SK-N-MC (cell line): ENCODE measurements at regions not wholly inside any gene's neighbourhood (a gene's known extent, or its start where the extent isn't known, plus 50 kb on each side); places are given as distances from the start of the nearest gene placed in this dataset.
A peak's percentile ranks its signal among the peaks of the same experiment; 100 is the strongest.

ENCODE experiments used
- DNase-seq: peaks from one replicate; pipeline ENCODE4 v3.0.0-alpha.2; 2011; ENCODE audit warnings: low read depth, low spot score
- H3K27ac ChIP-seq: fragments of 200-600 bp; sonication (generic); 2 replicates; pipeline ENCODE4 v1.5.1; 2016; ENCODE audit warnings: mixed run types
- H3K36me3 ChIP-seq: fragments of 200-600 bp; sonication (generic); 2 replicates; pipeline ENCODE4 v1.6.1; 2017; ENCODE audit warnings: antibody characterized with exemption, low read length, mixed read lengths; ENCODE audit not compliant: insufficient read depth
- H3K4me3 ChIP-seq: fragments of 200-600 bp; sonication (generic); 2 replicates; pipeline ENCODE4 v1.5.1; 2016
- H3K9ac ChIP-seq: fragments of 200-600 bp; sonication (generic); 2 replicates; pipeline ENCODE4 v1.8.0; 2017; ENCODE audit warnings: mixed run types, mixed read lengths; ENCODE audit not compliant: insufficient read length
- H3K9me3 ChIP-seq: fragments of 200-600 bp; sonication (generic); 2 replicates; pipeline ENCODE4 v1.6.1; 2017; ENCODE audit warnings: low read depth, mild to moderate bottlenecking, antibody characterized with exemption, low read length, moderate library complexity, mixed read lengths
- EZH2 ChIP-seq: fragments of 200-600 bp; sonication (generic); IDR thresholded peaks from one replicate; pipeline ENCODE4 v1.6.1; 2017; ENCODE audit warnings: antibody characterized with exemption
- FOXP2 ChIP-seq: optimal IDR thresholded peaks from 2 replicates; pipeline ENCODE3; 2011; ENCODE audit warnings: mild to moderate bottlenecking, moderate library complexity; ENCODE audit not compliant: insufficient read depth; ENCODE audit errors: extremely low read length, control extremely low read depth
- POLR2AphosphoS5 ChIP-seq: IDR thresholded peaks from 2 replicates; pipeline ENCODE4 v1.6.1; 2012; ENCODE audit warnings: mild to moderate bottlenecking, low read depth, low read length, borderline replicate concordance

DNA sequence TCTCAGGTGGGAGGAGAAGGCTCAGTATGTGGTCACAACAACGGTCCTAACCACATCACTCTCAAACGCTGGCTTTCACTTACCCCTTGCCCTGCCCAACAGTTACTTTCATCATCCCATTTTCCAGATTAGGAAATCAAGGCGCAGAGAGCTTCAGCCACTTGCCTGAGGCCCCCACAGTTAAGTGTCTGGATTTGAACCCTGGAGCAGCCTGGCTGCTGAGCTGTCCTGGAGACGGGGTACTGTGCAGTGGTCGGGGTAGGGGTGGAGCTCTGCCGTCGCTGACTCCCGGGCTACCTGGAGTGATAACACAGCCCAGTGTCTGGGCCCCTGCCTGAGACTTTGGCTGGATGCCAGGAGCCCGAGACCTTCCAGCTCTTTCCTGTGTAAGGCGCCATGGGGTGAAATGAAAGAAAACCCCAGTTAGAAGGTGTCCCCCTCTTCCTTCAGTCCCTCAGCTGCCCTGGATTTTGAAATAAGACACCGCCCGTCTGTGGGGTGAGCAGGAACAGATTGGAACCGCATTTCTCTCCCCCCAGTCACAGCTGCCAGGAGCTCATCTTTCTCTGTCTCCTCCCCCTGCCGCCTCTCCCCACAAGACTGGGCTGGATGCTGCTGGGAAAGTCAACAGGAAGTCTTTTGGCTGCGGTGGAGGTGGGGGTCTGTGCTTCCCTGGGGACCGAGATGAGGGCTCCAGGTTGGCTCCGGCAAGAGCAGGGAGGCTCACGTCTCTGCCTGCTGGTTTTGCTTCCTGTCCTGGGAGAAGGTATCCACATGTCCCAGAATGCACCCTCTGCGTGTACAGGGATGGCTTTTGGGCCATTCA, 280.2 kb downstream of the SEC14L1 start:
- H3K9ac ChIP-seq = no peak overlapping the region
- TF ChIP-seq EZH2 = no peak
- peak; percentile 98 for TF ChIP-seq FOXP2
- H3K4me3 ChIP-seq = peak overlapping the region; percentile 66
- H3K27ac ChIP-seq = peak overlapping the region; percentile 51; the same call in 1 of the 2 replicates
- H3K9me3 ChIP-seq = no peaks in the 10 kb centered on the region
- DNase-seq = no peak
- no peaks in the 10 kb centered on the region for H3K36me3 ChIP-seq

DNA sequence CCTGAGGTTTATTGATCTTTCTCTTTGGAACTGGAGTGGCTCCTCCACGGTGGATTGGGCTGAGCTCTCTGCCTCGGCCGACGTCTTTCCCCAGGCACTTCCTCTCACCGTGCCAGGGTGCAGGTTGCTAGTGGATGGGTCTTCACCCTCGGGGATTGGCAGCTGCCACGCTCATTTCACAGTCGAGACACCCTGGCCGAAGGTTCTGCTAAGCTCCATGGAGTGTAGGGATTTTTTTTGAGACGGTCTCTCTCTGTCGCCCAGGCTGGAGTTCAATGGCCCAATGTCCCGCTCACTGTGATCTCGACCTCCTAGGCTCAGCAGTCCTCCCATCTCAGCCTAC, 280.8 kb downstream of the SEC14L1 start:
- H3K27ac ChIP-seq = peak overlapping the region; percentile 51; the same call in 1 of the 2 replicates
- no peak for DNase-seq
- H3K9ac ChIP-seq = no peak overlapping the region
- peak overlapping the region; percentile 66 for H3K4me3 ChIP-seq
- H3K36me3 ChIP-seq = no peaks in the 10 kb centered on the region
- H3K9me3 ChIP-seq = no peaks in the 10 kb centered on the region
- TF ChIP-seq POLR2AphosphoS5 = no peak
- TF ChIP-seq EZH2 = no peak

DNA sequence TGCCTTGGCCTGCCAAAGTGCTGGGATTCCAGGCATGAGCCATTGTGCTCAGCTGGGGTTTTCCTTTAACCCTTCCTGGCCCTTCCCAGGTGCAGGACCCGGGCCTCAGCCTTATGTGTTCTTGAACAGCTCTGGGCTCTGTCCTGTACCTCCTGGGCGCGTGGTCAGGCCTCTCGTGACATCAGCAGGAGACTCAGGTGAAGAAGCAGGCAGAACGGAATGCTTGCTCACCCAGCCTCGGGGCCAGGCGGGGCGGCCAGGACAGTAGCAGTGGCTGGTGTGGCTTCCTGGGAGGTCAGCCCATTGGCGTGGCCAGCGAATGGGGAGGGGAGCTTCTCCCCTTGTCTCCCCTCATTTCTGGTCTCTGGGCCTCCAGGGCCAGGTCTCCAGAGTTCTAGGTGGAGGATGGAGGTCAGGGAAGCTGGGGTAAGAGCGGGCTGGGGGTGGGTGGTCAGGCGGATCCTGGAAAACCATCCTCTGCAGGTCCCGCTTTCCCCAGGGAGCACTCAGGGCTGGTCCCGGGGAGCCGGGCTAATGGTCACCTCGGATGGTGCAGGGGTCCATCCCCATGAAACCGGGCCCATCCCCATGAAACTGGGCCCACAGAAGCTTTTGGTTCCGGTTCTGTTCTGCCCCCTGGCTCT, 281.5 kb downstream of the SEC14L1 start:
- Histone ChIP-seq H3K27ac (no peak overlapping the region), H3K36me3 (no peaks in the 10 kb centered on the region), H3K9me3 (no peaks in the 10 kb centered on the region), H3K9ac (no peak overlapping the region), H3K4me3 (no peak overlapping the region)
- TF ChIP-seq POLR2AphosphoS5 (no peak), EZH2 (no peak), FOXP2 (no peak)
- DNase-seq = no peak

DNA sequence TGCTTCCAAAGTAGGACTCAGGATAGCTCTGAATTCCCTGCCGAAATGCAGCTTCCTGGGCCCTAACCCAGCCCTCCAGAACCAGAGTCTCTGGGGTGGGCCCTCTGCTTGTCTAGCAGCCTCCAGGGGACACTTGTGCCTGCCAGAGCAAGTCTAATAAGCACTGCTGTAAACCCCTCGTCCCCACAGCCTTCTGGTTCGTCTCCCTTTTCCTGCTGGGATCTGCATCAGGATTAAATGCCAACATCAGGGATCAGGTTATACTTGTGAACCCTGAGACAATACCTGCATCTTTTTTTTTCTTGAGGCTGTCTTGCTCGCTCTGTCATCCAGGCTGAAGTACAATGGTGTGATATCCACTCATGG, 282.0 kb downstream of the SEC14L1 start:
- no peaks in the 10 kb centered on the region for H3K36me3 ChIP-seq
- H3K9me3 ChIP-seq = no peaks in the 10 kb centered on the region
- DNase-seq = no peak
- H3K9ac ChIP-seq = no peak overlapping the region
- H3K4me3 ChIP-seq = no peak overlapping the region
- TF ChIP-seq POLR2AphosphoS5 = no peak
- TF ChIP-seq EZH2 = no peak
- no peak overlapping the region for H3K27ac ChIP-seq

DNA sequence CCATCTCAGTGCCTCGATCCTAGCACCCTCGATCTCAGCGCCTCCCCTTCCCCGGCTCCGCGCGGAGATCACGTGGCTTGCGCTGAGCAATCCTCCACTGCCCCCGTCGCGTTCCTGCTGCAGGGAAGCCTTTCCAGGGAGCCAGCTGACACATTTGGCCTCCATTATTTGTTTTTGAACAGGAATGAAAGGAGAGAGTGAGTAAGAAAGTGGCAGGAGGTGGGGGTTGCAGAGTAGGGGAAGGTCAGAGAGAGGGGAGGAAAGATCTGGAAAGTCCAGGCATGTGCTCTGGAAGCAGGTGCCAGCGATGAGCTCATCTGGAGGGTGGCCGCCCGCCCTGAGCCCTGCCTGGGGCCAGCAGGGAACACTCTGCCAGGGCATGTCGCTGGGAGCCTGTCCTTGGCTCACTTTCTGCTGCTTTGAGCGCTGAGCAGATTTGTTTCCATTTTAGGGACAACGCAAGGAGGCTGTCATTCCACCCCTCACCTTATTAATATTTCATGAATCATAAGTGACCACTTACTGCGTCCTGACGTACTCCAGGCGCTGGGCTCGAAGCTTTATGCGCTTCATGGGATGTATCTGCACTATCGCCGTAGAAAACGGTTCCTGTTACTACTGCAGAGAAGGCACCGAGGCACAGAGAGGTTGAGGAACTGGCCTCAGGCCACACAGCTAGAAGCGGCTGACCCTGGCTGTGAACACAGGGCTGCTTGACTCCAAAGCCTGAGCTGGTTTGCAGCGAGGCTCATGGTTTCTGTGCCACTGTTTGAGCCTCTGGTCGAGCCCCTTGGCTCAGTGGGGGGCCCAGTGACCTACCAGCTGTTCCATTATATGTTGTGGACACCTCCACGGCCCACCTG, 283.1 kb downstream of the SEC14L1 start:
- no peak overlapping the region for H3K9ac ChIP-seq
- no peaks in the 10 kb centered on the region for H3K36me3 ChIP-seq
- H3K9me3 ChIP-seq = no peaks in the 10 kb centered on the region
- H3K27ac ChIP-seq = peak overlapping the region; percentile 30; the same call in 1 of the 2 replicates
- no peak for DNase-seq
- TF ChIP-seq EZH2 (no peak), POLR2AphosphoS5 (no peak), FOXP2 (no peak)
- H3K4me3 ChIP-seq = no peak overlapping the region

DNA sequence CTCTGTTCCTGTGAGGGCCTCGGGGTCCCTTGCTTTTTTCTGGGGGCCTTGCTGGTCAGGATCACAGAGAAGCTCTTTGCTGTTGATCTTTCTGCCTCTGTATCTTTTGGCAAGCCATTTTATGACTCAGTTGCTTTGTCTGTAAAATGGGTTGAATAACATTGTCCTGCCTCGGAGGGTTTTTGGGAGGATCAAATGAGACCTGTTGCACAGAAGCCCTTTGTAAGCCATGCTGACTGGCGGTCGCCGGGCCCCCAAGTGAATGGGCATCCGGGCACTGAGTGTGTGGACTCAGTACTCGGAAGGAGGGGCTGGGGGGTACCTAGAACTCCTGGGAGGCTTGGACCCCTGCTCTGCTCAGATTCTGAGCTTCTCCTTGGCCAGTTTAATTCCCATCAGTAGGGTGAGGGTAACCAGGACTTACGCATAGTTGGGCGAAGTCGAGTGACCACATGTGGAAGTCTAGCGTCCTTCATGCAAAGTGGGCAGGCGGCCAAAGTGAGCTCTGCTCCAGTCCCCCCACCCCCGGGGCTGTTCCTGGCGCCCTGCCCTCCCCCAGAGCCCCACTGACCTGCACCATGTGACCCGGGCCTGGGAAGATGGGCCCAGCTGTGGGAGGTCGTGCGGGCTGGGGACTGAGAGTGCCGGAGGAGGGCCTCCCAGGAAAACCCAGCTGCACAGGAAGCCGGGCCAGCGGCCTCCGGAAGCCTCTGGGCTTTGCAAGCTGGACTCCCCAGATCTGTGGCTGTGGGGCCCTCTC, 284.0 kb downstream of the SEC14L1 start:
- no peak for DNase-seq
- no peaks in the 10 kb centered on the region for H3K9me3 ChIP-seq
- TF ChIP-seq EZH2 (no peak), POLR2AphosphoS5 (no peak), FOXP2 (no peak)
- no peak overlapping the region for H3K27ac ChIP-seq
- H3K4me3 ChIP-seq = no peak overlapping the region
- H3K9ac ChIP-seq = no peak overlapping the region
- H3K36me3 ChIP-seq = no peaks in the 10 kb centered on the region

DNA sequence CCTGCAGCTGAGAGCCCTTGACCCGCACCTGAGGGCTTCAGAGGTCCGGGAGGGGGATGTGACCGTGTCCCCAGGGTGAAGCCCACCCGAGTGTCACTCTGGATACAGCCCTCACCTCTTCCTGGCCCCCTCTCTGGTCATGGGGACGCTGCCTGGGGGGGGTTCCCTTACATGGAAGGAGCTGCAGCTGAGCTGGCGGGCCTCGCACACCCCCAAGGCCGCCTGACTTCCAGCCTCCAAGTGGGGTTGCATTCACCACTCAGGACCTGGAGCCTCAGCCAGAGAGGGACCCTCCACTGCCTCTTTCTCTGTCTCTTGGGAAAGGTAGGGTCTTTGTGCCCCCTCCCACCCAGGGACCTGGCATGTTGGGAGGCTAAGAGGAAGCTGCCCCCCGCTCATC, 284.6 kb downstream of the SEC14L1 start:
- H3K4me3 ChIP-seq = no peak overlapping the region

More for the DNA sequence above, 284.6 kb downstream of the SEC14L1 start:
- Histone ChIP-seq H3K27ac (no peak overlapping the region), H3K36me3 (no peaks in the 10 kb centered on the region), H3K9me3 (no peaks in the 10 kb centered on the region), H3K9ac (no peak overlapping the region)
- no peak for DNase-seq
- TF ChIP-seq FOXP2 = no peak
- TF ChIP-seq POLR2AphosphoS5 = no peak
- TF ChIP-seq EZH2 = no peak
